ENCODE measurements at regions not wholly inside any gene's neighbourhood (a gene's known extent, or its start where the extent isn't known, plus 50 kb on each side); places are given as distances from the start of the nearest gene placed in this dataset.

DNA sequence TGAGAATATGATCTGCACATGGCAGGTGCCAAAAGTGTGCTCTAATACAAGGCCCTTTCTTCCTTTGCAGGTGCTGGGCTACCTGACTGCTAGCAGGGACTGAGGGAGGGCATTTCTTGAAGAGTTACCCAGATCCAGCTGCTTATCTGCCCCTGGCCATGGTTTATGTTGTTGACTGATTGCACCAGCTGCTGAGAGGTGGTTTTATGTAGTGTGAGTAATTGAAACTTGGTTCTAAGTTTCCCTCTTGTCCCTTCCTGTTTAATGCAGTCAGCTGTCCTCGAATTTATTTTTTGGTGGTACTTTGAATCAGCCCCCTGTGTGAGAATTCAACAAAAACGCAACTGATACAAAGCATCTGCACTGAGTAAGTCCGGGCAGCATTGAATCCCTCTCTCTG lies 288.3 kb upstream of the C2CD4B start:
- TF ChIP-seq, protein P1, sequence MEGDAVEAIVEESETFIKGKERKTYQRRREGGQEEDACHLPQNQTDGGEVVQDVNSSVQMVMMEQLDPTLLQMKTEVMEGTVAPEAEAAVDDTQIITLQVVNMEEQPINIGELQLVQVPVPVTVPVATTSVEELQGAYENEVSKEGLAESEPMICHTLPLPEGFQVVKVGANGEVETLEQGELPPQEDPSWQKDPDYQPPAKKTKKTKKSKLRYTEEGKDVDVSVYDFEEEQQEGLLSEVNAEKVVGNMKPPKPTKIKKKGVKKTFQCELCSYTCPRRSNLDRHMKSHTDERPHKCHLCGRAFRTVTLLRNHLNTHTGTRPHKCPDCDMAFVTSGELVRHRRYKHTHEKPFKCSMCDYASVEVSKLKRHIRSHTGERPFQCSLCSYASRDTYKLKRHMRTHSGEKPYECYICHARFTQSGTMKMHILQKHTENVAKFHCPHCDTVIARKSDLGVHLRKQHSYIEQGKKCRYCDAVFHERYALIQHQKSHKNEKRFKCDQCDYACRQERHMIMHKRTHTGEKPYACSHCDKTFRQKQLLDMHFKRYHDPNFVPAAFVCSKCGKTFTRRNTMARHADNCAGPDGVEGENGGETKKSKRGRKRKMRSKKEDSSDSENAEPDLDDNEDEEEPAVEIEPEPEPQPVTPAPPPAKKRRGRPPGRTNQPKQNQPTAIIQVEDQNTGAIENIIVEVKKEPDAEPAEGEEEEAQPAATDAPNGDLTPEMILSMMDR (IDR thresholded peaks at IDR 0.05), result no peak
- TF ChIP-seq ZFX (IDR thresholded peaks at IDR 0.05; ENCODE audit: borderline replicate concordance), result no peak

All from 22Rv1 (cell line).